Occipital lobe (tissue), 1 donor: ENCODE measurements at regions not wholly inside any gene's neighbourhood (a gene's known extent, or its start where the extent isn't known, plus 50 kb on each side); places are given as distances from the start of the nearest gene placed in this dataset.

Source experiments
- DNase-seq: peaks from one replicate; lab custom pipeline; 2025; lab: John Stamatoyannopoulos, UW

GRCh38 chr1:163406772-163407171, 85.0 kb downstream of the NUF2 start:
- no peak for DNase-seq

GRCh38 chr1:163408262-163408661, 86.5 kb downstream of the NUF2 start:
- DNase-seq: no peak

GRCh38 chr1:163410073-163410999, 88.6 kb downstream of the NUF2 start:
- peak; percentile 5 for DNase-seq

- DNase-seq: no peak
Observed at GRCh38 chr1:163412221-163412620, 90.5 kb downstream of the NUF2 start.

- DNase-seq: no peak
Observed at GRCh38 chr1:163414778-163415177, 93.0 kb downstream of the NUF2 start.

- DNase-seq: no peak
Observed at GRCh38 chr1:163421701-163422100, 99.9 kb downstream of the NUF2 start.

- DNase-seq: no peak
Observed at GRCh38 chr1:163422738-163423404, 101.1 kb downstream of the NUF2 start.

GRCh38 chr1:163426505-163427251, 104.9 kb downstream of the NUF2 start:
- DNase-seq: no peak

GRCh38 chr1:163427279-163427678, 105.5 kb downstream of the NUF2 start:
- DNase-seq: no peak

- peak; percentile 19 for DNase-seq
Observed at GRCh38 chr1:163436140-163436812, 114.5 kb downstream of the NUF2 start.

GRCh38 chr1:163439471-163439870, 117.7 kb downstream of the NUF2 start:
- DNase-seq: no peak

GRCh38 chr1:163440090-163440489, 118.3 kb downstream of the NUF2 start:
- DNase-seq: peak; percentile 12

- DNase-seq: no peak
Observed at GRCh38 chr1:163442231-163442879, 120.6 kb downstream of the NUF2 start.

- DNase-seq: no peak
Observed at GRCh38 chr1:163442895-163443294, 121.1 kb downstream of the NUF2 start.

- DNase-seq: no peak
Observed at GRCh38 chr1:163443863-163444262, 122.1 kb downstream of the NUF2 start.

GRCh38 chr1:163444665-163445064, 122.9 kb downstream of the NUF2 start:
- no peak for DNase-seq

- no peak for DNase-seq
Observed at GRCh38 chr1:163450986-163451385, 129.2 kb downstream of the NUF2 start.

- DNase-seq: no peak
Observed at GRCh38 chr1:163459539-163459938, 137.8 kb downstream of the NUF2 start.

- DNase-seq: no peak
Observed at GRCh38 chr1:163467289-163467688, 145.5 kb downstream of the NUF2 start.

GRCh38 chr1:163471779-163472650, 150.3 kb downstream of the NUF2 start:
- no peak for DNase-seq
